ENCODE measurements at regions not wholly inside any gene's neighbourhood (a gene's known extent, or its start where the extent isn't known, plus 50 kb on each side); places are given as distances from the start of the nearest gene placed in this dataset.
"Not testable (repeated sequence)": the region's sequence is repeated elsewhere in the genome, so short reads cannot be mapped to it uniquely, and the experiment has no call there.

- not testable (repeated sequence) for DNase-seq (ENCODE audit: low read depth)
Observed at GRCh38 chr9:138174954-138175353, 297.4 kb downstream of the CACNA1B start.

GRCh38 chr9:138175354-138175753, 297.8 kb downstream of the CACNA1B start:
- DNase-seq (ENCODE audit: low read depth): not testable (repeated sequence)

GRCh38 chr9:138177091-138177490, 299.5 kb downstream of the CACNA1B start:
- DNase-seq (ENCODE audit: low read depth): not testable (repeated sequence)

GRCh38 chr9:138179003-138179402, 301.4 kb downstream of the CACNA1B start:
- DNase-seq (ENCODE audit: low read depth): not testable (repeated sequence)

- not testable (repeated sequence) for DNase-seq (ENCODE audit: low read depth)
Observed at GRCh38 chr9:138179671-138180070, 302.1 kb downstream of the CACNA1B start.

GRCh38 chr9:138181963-138182362, 304.4 kb downstream of the CACNA1B start:
- DNase-seq (ENCODE audit: low read depth): not testable (repeated sequence)

- not testable (repeated sequence) for DNase-seq (ENCODE audit: low read depth)
Observed at GRCh38 chr9:138197156-138197555, 319.6 kb downstream of the CACNA1B start.

GRCh38 chr9:138198963-138199362, 321.4 kb downstream of the CACNA1B start:
- not testable (repeated sequence) for DNase-seq (ENCODE audit: low read depth)

GRCh38 chr9:138199917-138200316, 322.3 kb downstream of the CACNA1B start:
- not testable (repeated sequence) for DNase-seq (ENCODE audit: low read depth)

- DNase-seq (ENCODE audit: low read depth): not testable (repeated sequence)
Observed at GRCh38 chr9:138200481-138201142, 323.0 kb downstream of the CACNA1B start.

- DNase-seq (ENCODE audit: low read depth): not testable (repeated sequence)
Observed at GRCh38 chr9:138201167-138201889, 323.7 kb downstream of the CACNA1B start.

- not testable (repeated sequence) for DNase-seq (ENCODE audit: low read depth)
Observed at GRCh38 chr9:138202043-138202442, 324.5 kb downstream of the CACNA1B start.

- peak; percentile 64 for DNase-seq (ENCODE audit: low read depth)
Observed at GRCh38 chr9:138203304-138203703, 325.7 kb downstream of the CACNA1B start.

- not testable (repeated sequence) for DNase-seq (ENCODE audit: low read depth)
Observed at GRCh38 chr9:138203872-138204271, 326.3 kb downstream of the CACNA1B start.

- not testable (repeated sequence) for DNase-seq (ENCODE audit: low read depth)
Observed at GRCh38 chr9:138206108-138206507, 328.5 kb downstream of the CACNA1B start.

- not testable (repeated sequence) for DNase-seq (ENCODE audit: low read depth)
Observed at GRCh38 chr9:138207300-138208179, 330.0 kb downstream of the CACNA1B start.

- not testable (repeated sequence) for DNase-seq (ENCODE audit: low read depth)
Observed at GRCh38 chr9:138209071-138209644, 331.6 kb downstream of the CACNA1B start.

- not testable (repeated sequence) for DNase-seq (ENCODE audit: low read depth)
Observed at GRCh38 chr9:138210388-138210986, 332.9 kb downstream of the CACNA1B start.

GRCh38 chr9:138211070-138211469, 333.5 kb downstream of the CACNA1B start:
- DNase-seq (ENCODE audit: low read depth): not testable (repeated sequence)

- not testable (repeated sequence) for DNase-seq (ENCODE audit: low read depth)
Observed at GRCh38 chr9:138211544-138212219, 334.1 kb downstream of the CACNA1B start.

- not testable (repeated sequence) for DNase-seq (ENCODE audit: low read depth)
Observed at GRCh38 chr9:138212811-138213210, 335.2 kb downstream of the CACNA1B start.

Measured in RPMI7951 (cell line).